ENCODE measurements at regions not wholly inside any gene's neighbourhood (a gene's known extent, or its start where the extent isn't known, plus 50 kb on each side); places are given as distances from the start of the nearest gene placed in this dataset.
"Not testable (repeated sequence)": the region's sequence is repeated elsewhere in the genome, so short reads cannot be mapped to it uniquely, and the experiment has no call there.

DNA sequence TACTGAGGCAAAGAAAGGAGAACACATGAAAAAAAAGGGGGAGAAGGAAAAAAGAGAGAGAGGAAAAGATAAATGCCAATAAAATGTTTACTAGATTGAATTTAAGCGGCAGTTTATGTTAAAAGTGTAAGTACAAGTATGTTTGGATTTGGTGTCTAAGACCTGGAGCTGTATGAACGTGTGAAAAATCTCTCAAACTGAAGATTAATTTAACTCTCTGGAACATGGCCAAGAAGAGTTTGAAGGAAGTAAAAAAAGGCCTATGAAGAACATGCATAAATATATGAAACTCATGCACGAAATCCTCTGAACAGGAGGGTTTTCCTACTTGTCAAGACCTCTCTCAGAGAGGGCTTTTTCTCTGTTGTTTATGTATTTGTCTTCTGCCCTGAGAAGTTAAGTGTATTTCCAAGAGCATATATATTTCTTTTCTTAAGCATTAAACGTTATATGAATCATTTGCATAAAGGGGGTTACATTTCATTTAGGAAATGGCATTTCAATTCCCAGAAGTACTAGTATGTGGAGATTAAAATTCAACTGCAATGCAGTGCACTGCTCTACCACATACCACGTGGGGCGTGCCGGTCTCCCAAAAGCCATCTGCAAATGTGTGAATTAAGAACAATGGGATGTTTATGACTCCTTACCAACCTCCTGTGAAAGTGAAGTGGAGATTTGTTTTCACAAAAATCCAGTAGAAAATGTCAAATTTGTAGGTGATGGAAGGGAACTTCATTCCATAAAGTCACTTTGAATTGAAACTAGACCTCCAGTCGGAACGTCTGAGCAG lies 281.1 kb upstream of the TRIB2 start:
- DNase-seq, result no peak

DNA sequence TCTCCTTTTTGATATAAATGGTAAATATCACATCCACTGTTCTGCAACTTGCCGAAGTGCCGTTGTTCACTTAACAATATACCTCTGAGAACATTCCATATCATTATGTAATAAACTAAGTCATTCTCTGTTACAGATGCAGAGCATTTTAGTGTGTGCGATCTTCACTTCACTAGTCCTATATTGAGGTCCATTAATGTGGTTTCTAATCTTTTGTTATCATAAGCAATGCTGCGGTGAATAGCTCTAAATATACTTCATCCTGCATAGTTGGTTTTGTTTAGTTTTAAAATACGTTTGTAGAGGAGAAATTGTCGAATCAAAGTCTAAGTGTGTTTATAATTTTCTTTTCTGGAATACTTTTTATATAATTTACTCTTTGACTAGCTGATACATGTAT lies 280.3 kb upstream of the TRIB2 start:
- no peak for DNase-seq

- no peak for DNase-seq
Observed at GRCh38 chr2:12436935-12437561, 279.7 kb upstream of the TRIB2 start.

DNA sequence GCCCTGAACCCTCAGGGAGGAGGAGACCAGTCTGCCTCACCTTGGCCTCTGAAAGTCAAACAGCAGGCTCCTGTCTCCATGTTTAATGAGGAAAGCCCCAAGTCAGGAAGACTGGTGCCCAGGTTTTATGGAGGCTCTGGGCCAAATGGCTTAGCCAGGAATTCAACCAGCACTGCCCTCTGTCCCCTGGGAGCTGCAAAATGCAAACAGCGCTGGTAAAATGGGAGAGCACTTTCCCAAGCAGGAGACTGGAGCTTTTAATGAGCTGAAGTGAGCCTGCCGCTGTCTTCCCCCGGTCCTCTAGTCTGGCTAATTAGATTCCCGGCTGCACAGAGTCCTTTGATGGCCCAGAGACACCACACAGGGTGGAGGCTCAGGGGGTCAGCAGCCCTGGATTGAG lies 276.0 kb upstream of the TRIB2 start:
- DNase-seq, result no peak

DNA sequence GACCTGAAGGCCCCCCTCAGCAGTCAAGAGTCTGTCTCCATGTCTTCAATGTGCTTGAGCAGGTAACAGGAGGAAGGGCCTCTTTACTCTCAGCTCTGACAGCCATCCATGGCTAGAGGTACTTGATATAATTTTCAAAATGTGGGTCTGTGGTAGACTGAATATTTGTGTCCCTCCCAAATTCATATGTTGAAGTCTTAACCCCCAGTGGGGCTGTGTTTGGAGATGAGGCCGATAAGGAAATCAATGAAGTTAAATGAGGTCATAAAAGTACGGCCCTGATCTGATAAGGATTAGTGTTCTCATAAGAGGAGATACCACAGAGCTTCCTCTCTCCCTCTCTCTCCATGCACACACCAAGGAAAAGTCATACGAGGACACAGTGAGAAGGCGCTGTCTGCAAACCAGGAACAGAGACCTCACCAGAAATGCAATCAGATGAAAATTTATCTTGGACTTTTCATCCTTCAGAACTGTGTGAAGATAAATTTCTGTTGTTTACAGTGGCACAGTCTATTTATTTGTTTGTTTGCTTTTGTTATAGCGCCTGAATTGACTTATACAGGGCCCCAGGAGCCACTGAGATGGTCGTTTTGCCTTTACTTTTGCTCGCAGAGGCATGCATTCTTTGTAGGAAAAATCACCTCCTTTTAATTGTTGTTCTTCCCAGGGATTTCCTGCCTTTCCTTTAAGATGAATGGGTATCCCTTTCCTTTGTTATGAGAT lies 274.8 kb upstream of the TRIB2 start:
- DNase-seq, result no peak

GRCh38 chr2:12442476-12442847 lies 274.3 kb upstream of the TRIB2 start:
- no peak for DNase-seq

DNA sequence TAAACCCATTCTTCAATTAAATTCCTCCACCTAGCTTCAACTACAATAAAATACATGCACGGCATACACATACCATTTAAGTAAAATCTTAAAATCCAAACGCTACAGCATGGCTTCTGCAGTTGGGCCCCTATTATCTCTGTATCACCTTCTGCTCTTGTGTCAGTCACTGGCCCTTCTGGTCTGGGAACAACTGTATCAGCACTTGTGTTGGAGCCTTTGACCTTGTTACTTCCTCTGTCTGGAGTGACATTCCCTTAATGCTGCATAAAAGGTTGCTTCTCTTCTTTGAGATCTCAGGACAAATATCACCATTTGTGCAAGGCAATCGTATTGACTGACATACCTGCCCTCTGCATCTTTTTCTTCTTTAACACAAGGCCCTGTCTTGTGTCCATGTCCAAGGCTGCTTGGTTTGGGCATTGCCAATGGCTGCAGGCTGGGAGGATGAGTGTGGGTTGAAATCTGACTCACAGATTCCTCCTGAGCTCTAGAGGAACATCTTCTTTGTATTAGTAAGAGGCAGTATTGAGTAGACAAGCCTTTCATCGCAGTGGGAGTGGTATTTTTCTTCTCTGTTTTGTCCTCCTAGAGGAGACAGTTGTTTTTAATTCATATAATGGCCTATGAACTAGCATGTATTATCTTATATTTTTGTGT lies 267.8 kb upstream of the TRIB2 start:
- no peak for DNase-seq

- DNase-seq, result no peak
Observed at GRCh38 chr2:12451726-12452125, 265.0 kb upstream of the TRIB2 start.

GRCh38 chr2:12452185-12452584 lies 264.6 kb upstream of the TRIB2 start:
- no peak for DNase-seq

- DNase-seq, result no peak
Observed at GRCh38 chr2:12453731-12454130, 263.0 kb upstream of the TRIB2 start.

GRCh38 chr2:12455661-12456060 lies 261.1 kb upstream of the TRIB2 start:
- no peak for DNase-seq

DNA sequence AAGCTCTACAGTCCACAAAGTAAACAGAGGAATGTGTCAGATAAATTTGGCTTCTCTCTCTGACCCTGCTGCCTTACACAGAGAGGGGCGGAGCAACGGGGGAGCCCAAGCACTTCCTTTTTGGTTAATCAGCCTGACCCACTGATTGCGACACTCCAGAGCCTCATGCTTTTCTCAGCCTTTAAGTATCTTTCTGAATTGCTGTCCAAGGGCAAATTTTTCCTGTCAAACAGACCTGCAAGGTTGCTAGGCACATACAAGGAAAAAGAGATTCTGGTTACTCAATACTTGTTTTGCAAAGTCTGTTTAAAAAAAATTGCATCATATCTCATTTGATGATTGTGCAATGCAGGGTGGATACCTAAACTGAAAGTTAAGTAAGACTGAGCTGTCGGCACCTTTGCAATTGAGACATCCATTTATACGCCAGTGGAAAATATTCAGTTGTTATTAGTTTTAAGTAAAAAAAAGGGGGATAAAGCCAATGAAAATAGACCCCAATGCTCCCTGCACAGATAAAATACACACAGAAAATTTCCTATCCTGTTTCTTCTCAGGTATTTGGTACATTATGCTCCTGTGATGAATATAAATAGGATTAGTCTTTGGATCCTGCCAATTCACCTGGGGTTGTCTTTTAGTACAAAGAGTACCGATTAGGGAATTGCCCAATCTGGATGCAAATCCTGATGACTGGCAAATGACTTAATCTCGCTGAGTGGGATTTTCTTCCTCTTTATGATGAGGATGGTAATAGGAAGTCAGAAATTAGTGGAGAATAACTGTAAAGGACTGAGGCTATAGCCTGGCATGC lies 260.2 kb upstream of the TRIB2 start:
- DNase-seq, result peak; percentile 53 to 88

- no peak for DNase-seq
Observed at GRCh38 chr2:12457831-12458230, 258.9 kb upstream of the TRIB2 start.

- DNase-seq, result no peak
Observed at GRCh38 chr2:12463189-12463588, 253.5 kb upstream of the TRIB2 start.

GRCh38 chr2:12465631-12466135 lies 251.1 kb upstream of the TRIB2 start:
- DNase-seq, result no peak

GRCh38 chr2:12467303-12467702 lies 249.4 kb upstream of the TRIB2 start:
- no peak for DNase-seq

DNA sequence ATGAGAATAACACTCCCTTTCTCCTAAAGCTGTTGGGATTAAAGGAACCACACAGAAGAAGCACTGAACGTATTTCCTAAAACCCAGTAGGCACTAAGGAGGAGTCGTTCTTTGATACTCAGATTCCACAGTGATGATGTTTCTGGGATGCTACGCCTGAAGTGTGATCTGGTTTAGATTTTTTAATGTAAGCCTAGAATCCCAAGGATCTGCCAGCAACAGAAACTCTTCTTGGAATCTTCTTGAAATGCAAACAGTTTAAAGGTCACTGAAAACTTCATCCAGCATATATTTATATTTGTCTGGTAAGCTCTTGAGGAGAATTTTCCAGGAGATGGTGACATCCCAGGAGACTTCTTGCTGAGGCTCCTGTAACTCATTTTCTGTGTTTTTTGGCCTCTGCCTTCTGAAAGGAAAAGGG lies 247.6 kb upstream of the TRIB2 start:
- no peak for DNase-seq

DNA sequence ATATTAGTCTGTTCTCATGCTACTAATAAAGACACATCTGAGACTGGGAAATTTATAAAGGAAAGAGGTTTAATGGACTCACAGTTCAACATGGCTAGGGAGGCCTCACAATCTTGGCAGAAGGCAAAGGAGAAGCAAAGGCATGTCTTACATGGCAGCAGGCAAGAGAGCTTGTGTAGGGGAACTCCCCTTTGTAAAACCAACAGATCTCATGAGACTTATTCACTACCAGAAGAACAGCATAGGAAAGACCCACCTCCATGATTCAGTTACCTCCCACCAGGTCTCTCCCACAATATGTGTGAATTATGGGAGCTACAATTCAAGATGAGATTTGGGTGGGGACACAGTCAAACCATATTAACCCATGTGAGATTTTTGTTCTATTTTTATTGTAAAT lies 244.5 kb upstream of the TRIB2 start:
- DNase-seq, result not testable (repeated sequence)

DNA sequence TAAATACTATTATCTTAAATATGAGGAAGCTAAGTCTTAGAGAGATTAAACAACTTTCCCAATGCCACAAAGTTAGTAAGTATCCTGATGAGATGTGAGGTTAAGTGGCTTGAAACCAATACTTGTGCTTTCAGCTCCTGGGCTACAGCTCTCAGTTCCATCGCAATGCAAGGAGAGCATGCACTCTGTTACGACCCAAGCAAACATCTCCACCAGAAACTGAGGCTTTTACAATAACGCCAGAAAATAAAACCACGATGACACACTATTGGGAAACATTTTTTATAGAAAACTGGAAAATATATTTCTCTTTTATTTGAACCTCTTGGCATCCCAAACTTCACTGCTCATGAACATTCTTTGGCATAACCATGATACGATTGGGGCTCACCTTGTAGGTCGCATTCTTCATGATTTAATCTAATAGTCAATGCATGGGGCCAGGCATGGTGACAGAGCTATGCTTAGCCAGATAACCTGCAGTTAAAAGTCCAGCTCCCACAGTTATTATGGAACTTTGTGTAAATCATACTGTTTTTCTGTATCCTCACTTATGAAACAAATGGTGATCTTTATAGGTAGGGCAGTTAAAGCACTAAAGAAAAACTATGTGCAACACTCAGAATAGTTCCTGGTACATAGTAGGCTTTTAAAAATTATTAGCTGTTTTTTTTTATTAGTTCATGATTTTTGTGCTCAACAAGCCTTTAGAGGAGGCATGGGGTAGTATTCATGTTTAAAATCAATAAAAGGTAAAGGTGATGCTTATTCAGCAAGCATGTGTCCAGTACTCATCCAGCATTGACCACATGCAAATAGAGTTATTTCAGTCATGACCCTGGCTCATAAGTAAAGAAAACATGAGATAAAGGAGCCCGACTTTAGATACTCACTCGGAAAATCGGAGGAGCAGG lies 238.3 kb upstream of the TRIB2 start:
- no peak for DNase-seq

GRCh38 chr2:12479065-12479601 lies 237.6 kb upstream of the TRIB2 start:
- DNase-seq, result no peak

- no peak for DNase-seq
Observed at GRCh38 chr2:12484536-12485115, 232.1 kb upstream of the TRIB2 start.
